Hematopoietic multipotent progenitor cell treated with erythropoietin and hydrocortisone succinate and interleukin-3 and kit ligand, for 8 days (in vitro differentiated cells): ENCODE measurements at regions not wholly inside any gene's neighbourhood (a gene's known extent, or its start where the extent isn't known, plus 50 kb on each side); places are given as distances from the start of the nearest gene placed in this dataset.
"Not testable (repeated sequence)": the region's sequence is repeated elsewhere in the genome, so short reads cannot be mapped to it uniquely, and the experiment has no call there.

Source experiments
- DNase-seq: peaks from one replicate; pipeline ENCODE4 v3.0.0-alpha.2; 2015

GRCh38 chr2:83481436-83481835, 977.6 kb downstream of the SUCLG1 start:
- no peak for DNase-seq

GRCh38 chr2:83478037-83478436, 981.0 kb downstream of the SUCLG1 start:
- no peak for DNase-seq

- DNase-seq, result no peak
These were observed 983.7 kb downstream of the SUCLG1 start for GRCh38 chr2:83475371-83475770.

- no peak for DNase-seq
These were observed 987.4 kb downstream of the SUCLG1 start for GRCh38 chr2:83471655-83472054.

- DNase-seq, result no peak
These were observed 988.2 kb downstream of the SUCLG1 start for GRCh38 chr2:83470928-83471327.

GRCh38 chr2:83464444-83464843, 994.6 kb downstream of the SUCLG1 start:
- DNase-seq, result no peak

GRCh38 chr2:83462881-83463280, 996.2 kb downstream of the SUCLG1 start:
- DNase-seq, result no peak

GRCh38 chr2:83461135-83461534, 997.9 kb downstream of the SUCLG1 start:
- no peak for DNase-seq

GRCh38 chr2:83459456-83459855, 999.6 kb downstream of the SUCLG1 start:
- no peak for DNase-seq

- DNase-seq, result no peak
These were observed 1023.1 kb downstream of the SUCLG1 start for GRCh38 chr2:83435989-83436388.

GRCh38 chr2:83420993-83421392, 1038.1 kb downstream of the SUCLG1 start:
- DNase-seq, result no peak

- DNase-seq, result no peak
These were observed 1064.8 kb downstream of the SUCLG1 start for GRCh38 chr2:83394134-83394904.

- DNase-seq, result peak; percentile 1
These were observed 1070.3 kb downstream of the SUCLG1 start for GRCh38 chr2:83388804-83389203.

- no peak for DNase-seq
These were observed 1072.5 kb downstream of the SUCLG1 start for GRCh38 chr2:83386549-83386948.

- no peak for DNase-seq
These were observed 1080.2 kb downstream of the SUCLG1 start for GRCh38 chr2:83378921-83379320.

- DNase-seq, result no peak
These were observed 1082.3 kb downstream of the SUCLG1 start for GRCh38 chr2:83376731-83377130.

GRCh38 chr2:83370419-83370762, 1088.7 kb downstream of the SUCLG1 start:
- no peak for DNase-seq

- DNase-seq, result no peak
These were observed 1089.3 kb downstream of the SUCLG1 start for GRCh38 chr2:83369601-83370418.

- DNase-seq, result no peak
These were observed 1090.2 kb downstream of the SUCLG1 start for GRCh38 chr2:83368916-83369315.

- DNase-seq, result no peak
These were observed 1090.6 kb downstream of the SUCLG1 start for GRCh38 chr2:83368461-83368860.

- no peak for DNase-seq
These were observed 1093.6 kb downstream of the SUCLG1 start for GRCh38 chr2:83365476-83365875.

GRCh38 chr2:83364264-83364663, 1094.8 kb downstream of the SUCLG1 start:
- no peak for DNase-seq

GRCh38 chr2:83363138-83363537, 1095.9 kb downstream of the SUCLG1 start:
- DNase-seq, result not testable (repeated sequence)

GRCh38 chr2:83359336-83359735, 1099.7 kb downstream of the SUCLG1 start:
- no peak for DNase-seq
